ENCODE measurements at regions not wholly inside any gene's neighbourhood (a gene's known extent, or its start where the extent isn't known, plus 50 kb on each side); places are given as distances from the start of the nearest gene placed in this dataset.

DNA sequence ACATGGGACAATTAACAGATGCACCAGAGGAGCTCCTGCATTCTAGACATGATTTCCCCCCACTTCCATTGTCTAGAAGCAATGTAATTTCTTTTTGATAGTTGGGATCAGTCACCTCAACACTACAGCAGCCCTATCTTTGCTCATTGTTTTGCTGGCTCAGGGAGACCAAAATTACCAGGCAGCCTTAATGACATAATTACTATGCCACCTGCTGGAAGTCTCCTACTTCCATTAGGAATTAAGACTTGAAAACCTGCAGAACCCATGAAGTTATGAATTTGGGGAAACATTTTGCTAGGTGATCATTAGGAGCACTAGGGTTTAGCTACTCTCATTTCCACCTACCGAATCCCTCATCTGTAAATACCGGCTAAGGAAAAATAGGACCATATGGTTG, 312.0 kb upstream of the CA10 start:
- ChIA-PET POLR2A (no interaction called here), RAD21 (ENCODE audit: low non-redundant PET in 1 of 2, low total read pairs in 2 of 2, uncharacterized antibody in 2 of 2, unreplicated experiment in 2 of 2) (no interaction called here), CTCF (no interaction called here)
- Histone ChIP-seq H3K36me3 (ENCODE audit: control insufficient read depth in 1 of 2, insufficient read depth in 2 of 2, low read length in 2 of 2) (no peaks in the 10 kb centered on the region), H3K27ac (ENCODE audit: low read depth, low read length) (no peak overlapping the region), H3K4me1 (ENCODE audit: control insufficient read depth in 1 of 2, insufficient read depth in 2 of 2, low read length in 2 of 2) (no peaks in the 10 kb centered on the region), H3K9me3 (ENCODE audit: control insufficient read depth in 1 of 2, insufficient read depth in 1 of 2, low read depth in 1 of 2, low read length in 2 of 2) (peaks cover 46 to 51% of the 10 kb centered on the region in 2 experiments; a peak in 3 of 4 replicates), H3K9ac (ENCODE audit: low read length) (no peak overlapping the region), H4K20me1 (ENCODE audit: insufficient read depth) (no peaks in the 10 kb centered on the region), H3K79me2 (ENCODE audit: insufficient read depth, low read length) (no peaks in the 10 kb centered on the region), H3K4me3 (replicated peaks in 1 of 2; ENCODE audit: low read depth in 1 of 2, low read length in 2 of 2) (no peak overlapping the region), H3K27me3 (ENCODE audit: insufficient read depth, low read length) (no peaks in the 10 kb centered on the region), H3K4me2 (ENCODE audit: low read length) (no peak overlapping the region), H2AFZ (ENCODE audit: low read depth, low read length, poor library complexity, severe bottlenecking) (no peak overlapping the region), H3K9me2 (ENCODE audit: insufficient read depth) (no peaks in the 10 kb centered on the region)
- BruUV-seq (replicated peaks): no TSS peak
- DNase-seq (ENCODE audit: low read depth, low spot score) (no peak), ATAC-seq (no peak)
- intact Hi-C loops (cut with micrococcal nuclease): no loop called here
- no peak for TF ChIP-seq EZH2phosphoT487 (IDR thresholded peaks at IDR 0.05; ENCODE audit: borderline replicate concordance)
- no peak for TF ChIP-seq CBX3 (IDR thresholded peaks at IDR 0.05; ENCODE audit: low read depth)
- TF ChIP-seq RAD21 (IDR thresholded peaks at IDR 0.05; ENCODE audit: low read depth): no peak

DNA sequence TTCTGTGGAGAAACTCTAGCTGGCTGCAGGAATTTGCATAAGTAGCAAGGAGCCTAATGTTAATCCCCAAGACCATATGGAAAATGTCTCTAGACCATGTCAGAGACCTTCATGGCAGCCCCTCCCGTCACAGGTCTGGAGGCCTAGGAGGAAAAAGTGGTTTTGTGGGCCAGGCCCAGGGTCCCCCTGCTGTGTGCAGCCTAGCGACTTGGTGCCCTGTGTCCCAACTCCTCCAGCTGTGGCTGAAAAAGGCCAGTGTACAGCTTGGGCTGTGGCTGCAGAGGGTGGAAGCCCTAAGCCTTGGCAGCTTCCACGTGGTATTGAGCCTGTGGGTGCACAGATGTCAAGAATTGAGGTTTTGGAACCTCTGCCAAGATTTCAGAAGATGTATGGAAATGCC, 306.9 kb upstream of the CA10 start:
- Histone ChIP-seq H3K4me1 (ENCODE audit: control insufficient read depth in 1 of 2, insufficient read depth in 2 of 2, low read length in 2 of 2) (no peaks in the 10 kb centered on the region), H3K4me3 (replicated peaks in 1 of 2; ENCODE audit: low read depth in 1 of 2, low read length in 2 of 2) (no peak overlapping the region), H3K4me2 (ENCODE audit: low read length) (no peak overlapping the region), H3K9me2 (ENCODE audit: insufficient read depth) (no peaks in the 10 kb centered on the region), H3K36me3 (ENCODE audit: control insufficient read depth in 1 of 2, insufficient read depth in 2 of 2, low read length in 2 of 2) (no peaks in the 10 kb centered on the region), H3K9me3 (ENCODE audit: control insufficient read depth in 1 of 2, insufficient read depth in 1 of 2, low read depth in 1 of 2, low read length in 2 of 2) (peaks cover 42 to 43% of the 10 kb centered on the region in 2 experiments; a peak in 3 of 4 replicates), H2AFZ (ENCODE audit: low read depth, low read length, poor library complexity, severe bottlenecking) (no peak overlapping the region), H3K27me3 (ENCODE audit: insufficient read depth, low read length) (no peaks in the 10 kb centered on the region), H4K20me1 (ENCODE audit: insufficient read depth) (no peaks in the 10 kb centered on the region), H3K79me2 (ENCODE audit: insufficient read depth, low read length) (no peaks in the 10 kb centered on the region), H3K9ac (ENCODE audit: low read length) (no peak overlapping the region), H3K27ac (ENCODE audit: low read depth, low read length) (no peak overlapping the region)
- no TSS peak for BruUV-seq (replicated peaks)
- TF ChIP-seq JUND (IDR thresholded peaks at IDR 0.05) (no peak), SIN3A (IDR thresholded peaks at IDR 0.05; ENCODE audit: low read depth) (no peak), SP1 (IDR thresholded peaks at IDR 0.05; ENCODE audit: low read depth) (no peak), POLR2A (IDR thresholded peaks at IDR 0.05; ENCODE audit: borderline replicate concordance, extremely low read depth, insufficient read depth, insufficient read length) (no peak), ZFX (IDR thresholded peaks at IDR 0.05) (no peak)
- TF ChIP-seq, protein P1, sequence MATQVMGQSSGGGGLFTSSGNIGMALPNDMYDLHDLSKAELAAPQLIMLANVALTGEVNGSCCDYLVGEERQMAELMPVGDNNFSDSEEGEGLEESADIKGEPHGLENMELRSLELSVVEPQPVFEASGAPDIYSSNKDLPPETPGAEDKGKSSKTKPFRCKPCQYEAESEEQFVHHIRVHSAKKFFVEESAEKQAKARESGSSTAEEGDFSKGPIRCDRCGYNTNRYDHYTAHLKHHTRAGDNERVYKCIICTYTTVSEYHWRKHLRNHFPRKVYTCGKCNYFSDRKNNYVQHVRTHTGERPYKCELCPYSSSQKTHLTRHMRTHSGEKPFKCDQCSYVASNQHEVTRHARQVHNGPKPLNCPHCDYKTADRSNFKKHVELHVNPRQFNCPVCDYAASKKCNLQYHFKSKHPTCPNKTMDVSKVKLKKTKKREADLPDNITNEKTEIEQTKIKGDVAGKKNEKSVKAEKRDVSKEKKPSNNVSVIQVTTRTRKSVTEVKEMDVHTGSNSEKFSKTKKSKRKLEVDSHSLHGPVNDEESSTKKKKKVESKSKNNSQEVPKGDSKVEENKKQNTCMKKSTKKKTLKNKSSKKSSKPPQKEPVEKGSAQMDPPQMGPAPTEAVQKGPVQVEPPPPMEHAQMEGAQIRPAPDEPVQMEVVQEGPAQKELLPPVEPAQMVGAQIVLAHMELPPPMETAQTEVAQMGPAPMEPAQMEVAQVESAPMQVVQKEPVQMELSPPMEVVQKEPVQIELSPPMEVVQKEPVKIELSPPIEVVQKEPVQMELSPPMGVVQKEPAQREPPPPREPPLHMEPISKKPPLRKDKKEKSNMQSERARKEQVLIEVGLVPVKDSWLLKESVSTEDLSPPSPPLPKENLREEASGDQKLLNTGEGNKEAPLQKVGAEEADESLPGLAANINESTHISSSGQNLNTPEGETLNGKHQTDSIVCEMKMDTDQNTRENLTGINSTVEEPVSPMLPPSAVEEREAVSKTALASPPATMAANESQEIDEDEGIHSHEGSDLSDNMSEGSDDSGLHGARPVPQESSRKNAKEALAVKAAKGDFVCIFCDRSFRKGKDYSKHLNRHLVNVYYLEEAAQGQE (IDR thresholded peaks at IDR 0.05; ENCODE audit: low read depth): no peak
- DNase-seq (ENCODE audit: low read depth, low spot score): no peak
- ChIA-PET POLR2A (no interaction called here), RAD21 (ENCODE audit: low non-redundant PET in 1 of 2, low total read pairs in 2 of 2, uncharacterized antibody in 2 of 2, unreplicated experiment in 2 of 2) (no interaction called here), CTCF (no interaction called here)
- intact Hi-C loops (cut with micrococcal nuclease): no loop called here
- ATAC-seq: no peak

Data from HCT116 (cell line).